Common myeloid progenitor, CD34-positive (primary cell): ENCODE measurements at regions not wholly inside any gene's neighbourhood (a gene's known extent, or its start where the extent isn't known, plus 50 kb on each side); places are given as distances from the start of the nearest gene placed in this dataset.
"Not testable (repeated sequence)": the region's sequence is repeated elsewhere in the genome, so short reads cannot be mapped to it uniquely, and the experiment has no call there.

Experiments
- CTCF ChIA-PET: fragments of 350-600 bp; sonication (Branson Sonifier 250); formaldehyde crosslinking; loops from one replicate; lab custom pipeline; 2021; ENCODE audit warnings: antibody characterized with exemption; lab: Charles Lee
- POLR2A ChIA-PET: fragments of 350-600 bp; sonication (Branson Sonifier 250); formaldehyde crosslinking; loops from one replicate; lab custom pipeline; 2021; ENCODE audit warnings: antibody characterized with exemption; lab: Charles Lee
- DNase-seq, 3 donors: peaks; one replicate each; pipeline versions ENCODE4 v3.0.0 to v3.0.0-alpha.2; 2013
- H3K27ac ChIP-seq, 2 experiments: 1 replicate in 1 of 2; 2 replicates in 1 of 2; pipeline ENCODE4 v1.7.0; 2013; ENCODE audit warnings: inconsistent platforms in 2 of 2, low read length in 2 of 2, mild to moderate bottlenecking in 2 of 2, low read depth in 1 of 2, moderate library complexity in 1 of 2; ENCODE audit not compliant: severe bottlenecking in 2 of 2, insufficient read depth in 1 of 2, poor library complexity in 1 of 2
- H3K27me3 ChIP-seq, 5 experiments: replicated peaks in 2 of 5; 1 replicate in 3 of 5; 2 replicates in 2 of 5; pipeline versions ENCODE4 v1.6.1 to v1.7.0; 2013; ENCODE audit warnings: low read length in 4 of 5, mild to moderate bottlenecking in 2 of 5, moderate library complexity in 2 of 5, inconsistent platforms in 1 of 5; ENCODE audit not compliant: insufficient read depth in 5 of 5, control insufficient read depth in 4 of 5
- H3K36me3 ChIP-seq, 4 experiments: 1 replicate in 2 of 4; 2 replicates in 2 of 4; pipeline versions ENCODE4 v1.6.1 to v1.7.0; 2013; ENCODE audit warnings: low read length in 3 of 4, control low read depth in 1 of 4, mild to moderate bottlenecking in 1 of 4; ENCODE audit not compliant: control insufficient read depth in 4 of 4, insufficient read depth in 4 of 4
- H3K4me1 ChIP-seq, 4 experiments: 1 replicate in 3 of 4; 2 replicates in 1 of 4; pipeline versions ENCODE4 v1.6.1 to v1.7.1; 2013; ENCODE audit warnings: low read length in 3 of 4, mild to moderate bottlenecking in 3 of 4, control low read depth in 1 of 4, inconsistent platforms in 1 of 4, moderate library complexity in 1 of 4; ENCODE audit not compliant: control insufficient read depth in 4 of 4, insufficient read depth in 4 of 4; ENCODE audit errors: control extremely low read depth in 1 of 4
- H3K4me3 ChIP-seq, 7 experiments: 1 replicate in 4 of 7; 2 replicates in 3 of 7; pipeline versions ENCODE4 v1.5.1 to v1.7.0; 2013; ENCODE audit warnings: mild to moderate bottlenecking in 7 of 7, low read length in 6 of 7, moderate library complexity in 6 of 7, inconsistent platforms in 2 of 7, low read depth in 2 of 7, control low read depth in 1 of 7; ENCODE audit not compliant: insufficient read depth in 4 of 7, control insufficient read depth in 1 of 7; ENCODE audit errors: extremely low read depth in 1 of 7
- H3K9me3 ChIP-seq, 5 experiments: 1 replicate in 4 of 5; 2 replicates in 1 of 5; pipeline versions ENCODE4 v1.6.1 to v1.7.1; 2013; ENCODE audit warnings: low read length in 4 of 5, mild to moderate bottlenecking in 2 of 5, inconsistent platforms in 1 of 5, low read depth in 1 of 5, moderate library complexity in 1 of 5; ENCODE audit not compliant: control insufficient read depth in 4 of 5, insufficient read depth in 2 of 5; ENCODE audit errors: control extremely low read depth in 1 of 5
- WGBS: methylation state at CpG from one replicate; pipeline ENCODE4 v1.1.5; 2013; ENCODE audit not compliant: insufficient coverage; 5-methylcytosine and 5-hydroxymethylcytosine counted together

DNA sequence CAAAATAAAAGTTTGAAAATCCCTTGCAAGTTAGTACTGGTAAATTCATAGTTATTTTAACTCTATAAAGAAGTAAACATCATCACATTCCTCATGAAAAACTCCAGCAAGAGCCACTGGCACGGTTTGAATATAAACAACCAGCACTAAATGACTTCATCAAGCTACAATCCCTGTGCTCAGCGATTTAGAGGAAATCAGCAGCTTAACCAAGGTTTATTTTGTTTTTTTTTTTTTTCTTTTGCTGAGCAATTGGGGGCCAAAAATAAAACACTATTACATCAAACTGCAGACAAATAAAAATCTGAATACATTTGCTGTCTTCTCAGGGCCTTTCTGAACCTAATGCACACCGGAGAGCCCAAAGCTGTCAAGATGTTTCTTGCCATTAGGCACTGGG is 106.2 kb upstream of the SLC24A2 start:
- WGBS: 94% methylated on average over 3 of the region's 3 CpGs
- no peaks in the 10 kb centered on the region for H3K4me1 ChIP-seq
- CTCF ChIA-PET: no interaction called here
- H3K27me3 ChIP-seq: no peaks in the 10 kb centered on the region
- H3K4me3 ChIP-seq: no peak overlapping the region
- H3K9me3 ChIP-seq: no peaks in the 10 kb centered on the region
- H3K27ac ChIP-seq: no peak overlapping the region
- no peaks in the 10 kb centered on the region for H3K36me3 ChIP-seq
- POLR2A ChIA-PET: no interaction called here
- DNase-seq: no peak

DNA sequence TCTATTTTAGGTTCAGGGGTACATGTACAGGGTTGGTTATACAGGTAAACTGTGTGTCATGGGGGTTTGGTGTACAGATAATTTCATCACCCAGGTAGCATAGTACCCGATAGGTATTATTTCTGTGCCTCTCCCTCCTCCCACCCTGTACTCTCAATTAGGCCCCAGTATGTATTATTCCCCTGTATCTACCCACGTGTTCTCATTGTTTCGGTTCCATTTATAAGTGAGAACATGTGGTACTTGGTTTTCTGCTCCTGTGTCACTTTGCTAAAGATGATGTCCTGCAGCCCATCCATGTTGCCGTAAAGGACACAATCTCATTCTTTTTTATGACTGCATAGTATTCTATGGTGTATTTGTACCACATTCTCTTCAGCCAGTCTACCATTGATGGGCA is 96.8 kb upstream of the SLC24A2 start:
- Histone ChIP-seq H3K4me1 (no peaks in the 10 kb centered on the region), H3K36me3 (no peaks in the 10 kb centered on the region), H3K9me3 (no peaks in the 10 kb centered on the region), H3K27ac (no peak overlapping the region), H3K4me3 (no peak overlapping the region), H3K27me3 (no peaks in the 10 kb centered on the region)
- ChIA-PET CTCF (no interaction called here), POLR2A (no interaction called here)
- 100% methylated on average over 2 of the region's 4 CpGs for WGBS
- no peak for DNase-seq

DNA sequence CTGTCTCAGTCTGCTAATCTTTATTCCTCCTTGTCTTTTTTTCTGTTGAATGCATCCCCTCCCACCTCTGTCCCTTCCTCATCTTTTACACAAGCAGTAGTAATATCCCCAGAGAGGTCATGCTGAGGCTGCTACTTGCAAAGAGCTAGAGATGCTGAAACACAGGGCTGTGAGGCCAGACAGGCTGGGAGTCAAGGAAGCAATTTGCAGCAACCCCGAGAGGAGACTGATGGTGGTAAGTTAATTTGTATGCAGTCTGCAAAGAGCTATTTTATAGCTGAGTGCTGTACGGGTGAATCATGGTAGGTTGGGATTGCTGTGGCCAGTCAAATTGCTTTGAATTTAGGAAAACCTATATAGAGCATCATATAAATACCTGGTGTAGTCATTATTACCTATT is 90.2 kb upstream of the SLC24A2 start:
- Histone ChIP-seq H3K27me3 (no peaks in the 10 kb centered on the region), H3K9me3 (no peaks in the 10 kb centered on the region), H3K27ac (no peak overlapping the region), H3K36me3 (no peaks in the 10 kb centered on the region), H3K4me3 (no peak overlapping the region), H3K4me1 (no peaks in the 10 kb centered on the region)
- POLR2A ChIA-PET: no interaction called here
- WGBS: 100% methylated on average over 1 of the region's 2 CpGs
- DNase-seq: no peak
- CTCF ChIA-PET: no interaction called here

DNA sequence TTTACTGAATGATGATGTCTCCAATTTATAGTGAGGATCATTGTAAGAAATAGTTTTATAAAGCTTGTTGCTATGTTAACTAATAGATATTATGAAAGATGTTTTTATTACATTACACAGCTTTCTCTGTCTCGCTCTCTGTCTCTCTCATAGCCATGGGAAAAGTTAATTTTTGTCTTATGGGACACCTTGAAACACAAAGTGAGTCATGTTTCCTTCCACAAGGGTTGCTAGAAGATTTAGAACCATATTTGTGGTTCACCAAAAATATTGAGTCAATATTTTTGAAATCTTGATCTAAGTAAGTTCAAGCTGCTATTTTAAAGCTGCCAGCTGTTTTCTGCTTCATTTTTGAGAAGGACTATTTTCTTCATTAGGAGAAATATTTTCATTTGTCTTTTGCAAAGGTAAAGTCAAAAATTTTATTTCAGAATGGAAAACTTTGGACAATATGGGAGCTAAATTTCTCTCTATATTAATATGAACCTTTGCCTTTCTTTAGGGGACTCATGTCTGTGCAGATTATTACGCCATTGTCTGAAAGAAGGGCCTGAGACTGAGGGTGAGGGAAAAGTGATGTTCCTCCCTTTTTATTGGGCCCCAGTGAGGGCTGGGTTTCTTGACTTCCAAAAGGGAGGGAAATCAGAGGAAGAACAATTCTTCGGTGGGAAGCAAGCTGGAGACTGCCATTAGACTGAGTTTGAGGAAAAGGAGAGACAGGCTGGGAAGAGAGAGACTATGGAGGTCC is 87.9 kb upstream of the SLC24A2 start:
- DNase-seq: no peak
- H3K36me3 ChIP-seq: no peaks in the 10 kb centered on the region
- H3K4me3 ChIP-seq: no peak overlapping the region
- no peaks in the 10 kb centered on the region for H3K4me1 ChIP-seq
- H3K27me3 ChIP-seq: no peaks in the 10 kb centered on the region
- H3K9me3 ChIP-seq: peaks cover 0 to 5% (median 3%) of the 10 kb centered on the region in 5 experiments
- WGBS: 0% methylated on average over 1 of the region's 3 CpGs
- no peak overlapping the region for H3K27ac ChIP-seq
- CTCF ChIA-PET: no interaction called here
- POLR2A ChIA-PET: no interaction called here

DNA sequence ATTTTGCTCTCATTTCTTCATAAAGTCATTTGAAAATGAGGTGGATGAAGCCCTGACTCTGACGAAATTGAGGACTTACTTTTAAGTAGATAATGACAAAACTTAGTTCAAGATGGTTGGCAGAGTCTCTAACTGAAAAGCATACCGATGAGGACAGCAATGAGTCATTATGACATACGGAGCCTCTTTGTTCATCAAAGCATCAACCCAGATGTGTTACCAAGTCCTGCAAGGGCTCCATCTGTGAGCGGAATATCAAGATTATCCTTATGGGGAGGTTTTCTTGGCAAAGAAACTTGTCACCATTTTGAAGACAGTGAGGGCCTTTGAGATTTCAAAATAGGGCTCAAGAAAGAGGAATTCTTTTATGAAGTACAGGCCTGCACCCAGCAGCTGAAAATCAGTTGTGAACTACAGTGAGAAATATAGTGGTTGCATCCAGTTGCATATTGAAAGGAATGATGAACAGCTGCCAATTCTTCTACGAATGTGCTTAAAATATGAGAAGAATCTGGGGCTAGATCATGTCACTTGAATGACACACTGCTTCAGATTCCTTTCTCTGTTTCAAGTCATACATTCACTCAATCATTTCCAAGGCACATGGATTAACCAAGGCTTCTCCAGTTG is 86.6 kb upstream of the SLC24A2 start:
- CTCF ChIA-PET: interaction anchor here (1.0 kb wide), 1 partner anchor 9 kb away, joined by 3 read pairs; no protein-coding TSS in a partner anchor
- POLR2A ChIA-PET: no interaction called here
- peaks cover 1 to 5% (median 3%) of the 10 kb centered on the region in 5 experiments for H3K9me3 ChIP-seq
- H3K4me1 ChIP-seq: no peaks in the 10 kb centered on the region
- H3K4me3 ChIP-seq: no peak overlapping the region
- DNase-seq: no peak
- no peaks in the 10 kb centered on the region for H3K36me3 ChIP-seq
- 100% methylated on average over 3 of the region's 5 CpGs for WGBS
- no peak overlapping the region for H3K27ac ChIP-seq
- H3K27me3 ChIP-seq: no peaks in the 10 kb centered on the region

DNA sequence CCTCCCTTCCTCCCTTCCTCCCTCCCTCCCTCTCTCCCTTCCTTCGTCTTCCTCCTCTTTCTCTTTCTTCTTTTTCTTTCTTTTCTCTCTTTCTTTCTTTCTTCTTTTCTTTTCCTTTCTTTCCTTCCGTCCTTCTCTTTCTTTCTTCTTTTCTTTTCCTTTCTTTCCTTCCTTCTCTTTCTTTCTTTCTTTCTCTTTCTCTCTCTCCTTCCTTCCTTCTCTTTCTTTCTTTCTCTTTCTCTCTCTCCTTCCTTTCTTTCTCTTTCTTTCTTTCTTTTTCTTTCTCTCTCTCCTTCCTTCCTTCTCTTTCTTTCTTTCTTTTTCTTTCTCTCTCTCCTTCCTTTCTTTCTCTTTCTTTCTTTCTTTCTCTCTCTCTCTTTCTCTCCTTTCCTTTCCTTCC is 84.4 kb upstream of the SLC24A2 start:
- H3K9me3 ChIP-seq, POLR2A ChIA-PET, H3K4me3 ChIP-seq, H3K27me3 ChIP-seq, CTCF ChIA-PET, DNase-seq, H3K27ac ChIP-seq, H3K36me3 ChIP-seq, H3K4me1 ChIP-seq: not testable (repeated sequence)
- 96% methylated on average over 2 of the region's 2 CpGs for WGBS

DNA sequence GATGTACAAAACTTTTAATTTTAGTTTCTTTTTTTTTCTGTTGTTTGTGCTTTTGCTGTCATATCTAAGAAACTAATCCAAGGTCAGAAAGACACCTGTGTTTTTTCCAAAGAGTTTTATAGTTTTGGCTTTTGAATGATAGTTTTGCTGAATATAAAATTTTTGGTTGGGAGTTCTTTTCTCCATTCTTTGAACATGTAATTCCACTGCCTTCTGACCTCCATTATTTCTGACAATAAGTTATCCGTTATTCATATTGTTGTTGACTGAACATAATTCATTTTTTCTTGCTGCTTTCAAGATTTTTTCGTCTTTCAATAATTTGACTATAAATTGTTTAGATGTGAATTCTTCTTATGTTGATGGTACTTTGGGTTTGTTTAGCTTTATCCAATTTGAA is 82.2 kb upstream of the SLC24A2 start:
- H3K27me3 ChIP-seq: no peaks in the 10 kb centered on the region
- peaks cover 1 to 9% (median 3%) of the 10 kb centered on the region in 5 experiments for H3K9me3 ChIP-seq
- no peak overlapping the region for H3K4me3 ChIP-seq
- no peaks in the 10 kb centered on the region for H3K36me3 ChIP-seq
- CTCF ChIA-PET: no interaction called here
- no peak overlapping the region for H3K27ac ChIP-seq
- no peaks in the 10 kb centered on the region for H3K4me1 ChIP-seq
- no CpG with 5 or more reads among the region's 2 CpGs for WGBS
- POLR2A ChIA-PET: no interaction called here
- DNase-seq: no peak
